Activated B cell treated with CpG ODN at 0.5 μM for 24 hours (primary cell): ENCODE measurements at regions not wholly inside any gene's neighbourhood (a gene's known extent, or its start where the extent isn't known, plus 50 kb on each side); places are given as distances from the start of the nearest gene placed in this dataset.

Source experiments
- ATAC-seq: fragments of 200-7000 bp; cut with Tn5 transposase; one replicate; pipeline ENCODE4 v1.10.0; 2021; ENCODE audit warnings: low read depth, mild to moderate bottlenecking, moderate library complexity
- CTCF ChIA-PET: fragments of 350-600 bp; sonication (Branson Sonifier 250); formaldehyde crosslinking; loops from one replicate; lab custom pipeline; 2021; ENCODE audit warnings: antibody characterized with exemption; lab: Charles Lee
- POLR2A ChIA-PET: fragments of 350-600 bp; sonication (Branson Sonifier 250); formaldehyde crosslinking; loops from one replicate; lab custom pipeline; 2021; ENCODE audit warnings: antibody characterized with exemption; lab: Charles Lee
- DNase-seq: peaks from one replicate; pipeline ENCODE4 v3.0.0; 2022
- H3K27ac Mint-ChIP-seq: one replicate; pipeline ENCODE4 v1.8.0; 2020; ENCODE audit warnings: mixed read lengths
- H3K27me3 Mint-ChIP-seq: one replicate; pipeline ENCODE4 v1.8.0; 2021; ENCODE audit warnings: mixed read lengths
- H3K36me3 Mint-ChIP-seq: one replicate; pipeline ENCODE4 v1.8.0; 2021; ENCODE audit warnings: low read depth, mixed read lengths
- H3K4me1 Mint-ChIP-seq: one replicate; pipeline ENCODE4 v1.8.0; 2021; ENCODE audit warnings: mixed read lengths
- H3K4me3 Mint-ChIP-seq: one replicate; pipeline ENCODE4 v1.8.0; 2020; ENCODE audit warnings: mild to moderate bottlenecking, mixed read lengths
- H3K9me3 Mint-ChIP-seq: one replicate; pipeline ENCODE4 v1.8.0; 2020; ENCODE audit warnings: mixed read lengths
- CTCF ChIP-seq: fragments of 200-600 bp; IDR thresholded peaks from one replicate; pipeline ENCODE4 v1.8.0; 2022; ENCODE audit warnings: antibody characterized with exemption, mild to moderate bottlenecking
- intact Hi-C: fragments of 100-400 bp; cut with micrococcal nuclease; formaldehyde crosslinking; loops from one replicate; pipeline ENCODE4 v1.15.1; 2024

GRCh38 chr5:144581044-144581443, 410.4 kb downstream of the KCTD16 start:
- intact Hi-C loops: no loop called here
- DNase-seq (no peak), ATAC-seq (no peak)
- no peak for TF ChIP-seq CTCF
- Mint-ChIP-seq H3K27me3 (no peaks in the 10 kb centered on the region), H3K9me3 (no peaks in the 10 kb centered on the region), H3K4me1 (no peaks in the 10 kb centered on the region), H3K27ac (no peak overlapping the region), H3K4me3 (no peak overlapping the region), H3K36me3 (no peaks in the 10 kb centered on the region)
- ChIA-PET CTCF (no interaction called here), POLR2A (no interaction called here)

- no peak for ATAC-seq
- Mint-ChIP-seq H3K4me1 (no peaks in the 10 kb centered on the region), H3K36me3 (no peaks in the 10 kb centered on the region), H3K9me3 (no peaks in the 10 kb centered on the region), H3K27me3 (no peaks in the 10 kb centered on the region), H3K4me3 (no peak overlapping the region), H3K27ac (no peak overlapping the region)
- POLR2A ChIA-PET: no interaction called here
- no peak for DNase-seq
- intact Hi-C loops: no loop called here
- TF ChIP-seq CTCF: no peak
- CTCF ChIA-PET: no interaction called here
Measured at GRCh38 chr5:144577676-144578075, 407.0 kb downstream of the KCTD16 start.

- ATAC-seq (no peak), DNase-seq (no peak)
- H3K4me1 Mint-ChIP-seq: no peaks in the 10 kb centered on the region
- H3K36me3 Mint-ChIP-seq: no peaks in the 10 kb centered on the region
- no peak overlapping the region for H3K4me3 Mint-ChIP-seq
- H3K27ac Mint-ChIP-seq: no peak overlapping the region
- no peaks in the 10 kb centered on the region for H3K27me3 Mint-ChIP-seq
- ChIA-PET CTCF (no interaction called here), POLR2A (no interaction called here)
- H3K9me3 Mint-ChIP-seq: no peaks in the 10 kb centered on the region
- no peak for TF ChIP-seq CTCF
- intact Hi-C loops: no loop called here
Measured at GRCh38 chr5:144575736-144576135, 405.1 kb downstream of the KCTD16 start.

GRCh38 chr5:144567421-144567780, 396.7 kb downstream of the KCTD16 start:
- intact Hi-C loops: no loop called here
- CTCF ChIA-PET: no interaction called here
- no peak for DNase-seq
- POLR2A ChIA-PET: no interaction called here
- Mint-ChIP-seq H3K9me3 (peaks cover 21% of the 10 kb centered on the region), H3K27ac (no peak overlapping the region), H3K36me3 (no peaks in the 10 kb centered on the region), H3K27me3 (no peaks in the 10 kb centered on the region), H3K4me1 (no peaks in the 10 kb centered on the region), H3K4me3 (no peak overlapping the region)
- ATAC-seq: no peak
- no peak for TF ChIP-seq CTCF

- no peaks in the 10 kb centered on the region for H3K4me1 Mint-ChIP-seq
- intact Hi-C loops: no loop called here
- no peak for TF ChIP-seq CTCF
- no peak overlapping the region for H3K27ac Mint-ChIP-seq
- H3K9me3 Mint-ChIP-seq: peaks cover 21% of the 10 kb centered on the region
- H3K4me3 Mint-ChIP-seq: no peak overlapping the region
- no peaks in the 10 kb centered on the region for H3K27me3 Mint-ChIP-seq
- ChIA-PET POLR2A (no interaction called here), CTCF (no interaction called here)
- ATAC-seq (no peak), DNase-seq (no peak)
- no peaks in the 10 kb centered on the region for H3K36me3 Mint-ChIP-seq
Measured at GRCh38 chr5:144566747-144567420, 396.2 kb downstream of the KCTD16 start.
